GM19324 (cell line): ENCODE measurements at regions not wholly inside any gene's neighbourhood (a gene's known extent, or its start where the extent isn't known, plus 50 kb on each side); places are given as distances from the start of the nearest gene placed in this dataset.

Experiments
- ATAC-seq: cut with Tn5 transposase; IDR thresholded peaks from one replicate; pipeline ENCODE4 v1.9.1; 2021; ENCODE audit warnings: mild to moderate bottlenecking, moderate library complexity; ENCODE audit not compliant: unreplicated experiment, low FRiP score

DNA sequence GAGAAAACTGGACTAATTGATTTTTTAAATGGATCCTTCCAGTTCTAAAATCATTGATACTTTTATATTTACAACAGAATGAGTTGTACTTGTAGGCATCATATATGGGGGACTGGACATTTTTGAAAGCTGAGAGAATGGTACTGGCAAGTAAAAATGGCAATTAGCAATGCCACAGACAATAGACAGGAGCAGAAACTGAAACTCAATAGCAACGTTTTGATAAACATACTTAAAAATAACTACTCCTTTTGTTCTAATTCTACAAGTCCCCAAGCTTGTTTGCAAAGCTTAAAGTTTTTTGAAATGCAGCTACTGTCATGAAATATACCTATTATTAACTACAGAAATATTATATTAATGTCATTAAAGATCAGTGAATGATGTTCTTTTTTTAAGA lies 52.8 kb upstream of the FBXL7 start:
- ATAC-seq: no peak

DNA sequence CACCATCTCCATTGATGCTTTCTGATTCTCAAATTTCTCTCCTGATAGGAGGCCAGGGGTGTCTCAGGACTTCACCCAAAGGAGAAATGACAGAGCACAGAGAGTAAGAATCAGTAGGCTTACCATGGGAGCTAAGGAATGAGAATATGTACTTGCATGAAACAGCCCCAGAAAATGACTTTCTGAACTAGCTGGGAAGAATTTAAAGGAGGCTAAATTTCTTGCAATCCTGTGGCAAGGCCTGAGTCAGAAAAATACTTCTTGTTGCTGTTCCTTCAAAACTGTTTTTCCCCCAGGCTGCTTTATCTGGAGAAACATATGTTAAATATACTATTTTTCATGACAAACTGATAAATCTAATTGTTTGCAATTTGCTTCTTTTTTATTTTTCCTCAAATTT lies 53.4 kb upstream of the FBXL7 start:
- ATAC-seq: no peak

DNA sequence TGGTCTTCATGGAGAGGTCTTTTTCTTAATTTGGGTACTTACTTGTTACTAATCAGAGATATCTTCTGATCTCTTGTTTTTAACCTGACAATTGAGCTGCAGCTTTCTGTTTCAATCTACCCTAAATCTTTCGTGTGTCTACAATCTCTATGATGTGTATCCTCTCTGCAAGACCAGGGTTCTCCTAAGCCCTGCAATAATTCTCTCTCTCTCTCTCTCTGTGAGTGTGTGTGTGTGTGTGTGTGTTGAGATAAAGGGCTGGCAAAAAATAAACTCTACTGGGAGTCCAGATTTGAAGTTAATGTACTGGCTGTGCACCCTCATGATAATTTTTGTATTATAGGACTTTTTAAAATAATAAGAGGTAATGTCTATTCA lies 57.8 kb upstream of the FBXL7 start:
- ATAC-seq: no peak

DNA sequence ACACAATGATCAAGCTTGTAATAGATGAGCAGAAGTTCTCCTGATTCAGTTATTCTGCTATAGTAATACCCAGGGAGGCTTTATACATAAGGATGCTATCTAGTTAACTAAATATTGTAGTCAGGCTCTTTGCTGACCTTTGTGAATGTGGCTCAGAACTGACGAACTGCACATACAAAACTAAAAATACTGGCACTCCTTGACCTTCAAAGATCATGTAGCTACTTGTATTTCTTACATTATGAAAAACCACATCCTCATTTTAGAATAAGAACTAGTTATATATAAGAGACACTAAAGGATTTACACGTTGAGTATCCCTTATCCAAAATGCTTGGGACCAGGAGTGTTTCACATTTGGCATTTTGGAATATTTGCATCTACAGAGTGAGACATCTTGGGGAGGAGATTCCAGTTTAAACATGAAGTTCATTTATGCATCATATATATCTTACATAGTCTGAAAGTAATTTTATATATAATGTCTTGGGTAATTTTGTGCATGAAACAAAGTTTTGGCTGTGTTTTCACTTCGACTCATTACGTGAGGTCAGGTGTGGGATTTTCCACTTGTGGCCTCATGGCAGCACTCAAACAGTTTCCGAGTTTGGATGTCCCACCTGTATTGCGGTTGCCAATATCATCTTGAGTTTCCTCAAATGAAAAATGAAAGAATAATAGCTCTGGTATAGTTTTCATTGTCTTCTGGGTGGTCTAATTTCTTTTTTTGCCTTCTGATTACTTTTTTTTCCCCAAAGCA lies 58.4 kb upstream of the FBXL7 start:
- ATAC-seq: no peak

DNA sequence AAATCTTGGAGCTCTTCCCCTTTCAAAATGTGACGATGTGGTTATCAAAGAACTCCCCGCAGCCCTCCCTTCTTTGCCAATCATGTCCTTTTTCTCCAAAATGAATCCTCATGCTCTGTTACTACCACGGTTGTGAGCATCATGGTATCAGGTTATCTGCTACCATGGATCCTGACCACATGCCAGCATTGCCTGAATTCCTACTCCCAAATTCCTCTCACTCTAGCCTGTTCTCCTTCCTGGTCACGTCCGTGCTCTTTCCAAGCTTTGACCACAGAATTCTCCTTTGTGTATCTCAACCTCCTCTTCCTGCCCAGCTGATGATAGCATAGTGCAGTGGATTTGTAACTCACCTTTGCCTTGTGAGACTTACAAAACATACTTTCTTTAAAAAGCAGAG lies 59.5 kb upstream of the FBXL7 start:
- ATAC-seq: no peak

DNA sequence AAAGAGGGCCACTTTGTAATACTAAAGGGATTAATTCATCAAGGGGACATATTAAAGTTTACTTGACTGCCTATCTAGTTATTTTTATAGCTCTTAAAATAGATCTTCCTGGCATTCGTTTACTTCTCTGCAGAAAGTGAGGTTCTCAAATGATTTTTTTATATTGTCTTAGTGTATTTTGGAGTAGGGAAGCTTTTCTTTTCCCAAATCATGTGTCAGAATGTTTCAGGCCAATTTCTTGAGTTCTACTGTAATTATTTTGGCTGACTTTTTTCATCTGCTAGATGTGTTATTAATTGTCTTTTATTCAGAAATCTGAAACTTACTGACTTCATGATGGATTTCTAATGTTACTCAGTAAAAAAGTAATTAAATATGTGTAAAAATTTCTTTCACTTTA lies 60.2 kb upstream of the FBXL7 start:
- no peak for ATAC-seq

DNA sequence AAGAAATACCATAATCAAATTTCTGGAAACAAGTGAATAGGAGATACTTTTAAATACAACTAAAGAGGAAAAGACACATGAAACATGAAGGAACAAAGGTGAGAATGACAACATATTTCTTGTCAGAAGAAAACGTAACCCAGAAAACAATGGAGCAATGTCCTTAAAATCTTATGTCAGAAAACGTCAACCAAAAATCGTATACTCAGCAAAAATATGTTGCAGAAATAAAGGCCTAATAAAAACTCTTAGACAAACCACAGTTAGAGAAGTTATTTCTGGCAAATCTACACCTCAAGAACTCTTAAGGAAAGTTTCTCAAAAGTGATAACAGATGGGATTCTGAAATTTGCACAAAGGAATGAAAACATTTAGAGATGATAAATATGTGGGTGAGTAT lies 66.3 kb upstream of the FBXL7 start:
- no peak for ATAC-seq

DNA sequence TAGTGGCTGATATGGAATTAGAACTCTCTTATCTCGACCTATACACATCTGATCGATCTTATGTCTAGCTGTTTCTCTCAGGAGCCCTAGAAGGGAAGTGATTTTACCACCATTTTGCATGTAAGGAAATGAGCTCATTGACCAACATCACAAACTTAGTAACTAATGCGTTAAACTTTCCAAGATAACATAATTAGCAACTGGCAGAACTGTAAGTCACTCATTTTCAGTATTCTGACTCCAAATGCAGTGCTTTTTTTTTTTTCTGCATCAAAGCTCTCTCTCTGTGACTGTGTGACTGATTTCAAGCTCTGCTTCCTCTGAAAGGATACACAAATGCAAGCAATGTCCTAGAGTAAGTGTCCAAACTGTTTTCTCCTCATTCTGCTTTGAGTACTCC lies 68.1 kb upstream of the FBXL7 start:
- ATAC-seq: no peak

DNA sequence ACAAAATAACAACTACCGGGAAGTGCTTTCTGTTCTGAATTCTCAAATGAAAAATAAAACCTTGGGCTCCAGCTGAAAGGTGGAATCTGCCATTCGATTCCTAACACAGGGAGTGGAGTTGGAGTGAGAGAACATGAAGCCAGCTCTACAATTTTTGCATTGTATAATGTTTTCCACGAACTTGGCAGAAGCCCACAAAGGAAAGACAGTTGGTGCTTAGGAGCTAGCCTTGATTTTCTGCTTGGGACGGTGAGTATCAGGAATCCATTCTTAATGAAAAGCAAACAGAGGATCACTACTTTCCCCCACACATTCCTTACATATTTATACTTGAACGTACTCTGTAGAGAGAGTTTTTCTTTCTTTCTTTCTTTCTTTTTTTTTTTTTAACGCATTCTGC lies 74.2 kb upstream of the FBXL7 start:
- ATAC-seq: no peak

DNA sequence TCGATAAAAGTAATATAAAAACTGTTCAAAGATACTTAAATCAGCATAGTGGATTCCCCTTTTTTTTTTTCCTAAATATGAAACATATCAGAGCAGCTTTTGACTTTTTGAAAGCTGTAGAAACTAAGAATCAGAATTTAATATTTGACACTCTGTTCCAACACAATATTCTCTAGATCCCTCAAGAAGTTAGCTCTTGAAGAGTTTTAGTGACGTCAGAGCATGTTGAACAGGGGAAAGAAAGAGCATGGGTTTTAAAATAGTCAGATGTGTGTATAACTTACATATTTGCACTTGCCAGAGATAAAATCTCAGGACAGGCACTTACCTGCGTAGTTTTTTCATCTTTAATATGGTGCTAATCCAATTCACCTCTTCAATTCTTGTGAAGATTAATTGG lies 75.2 kb upstream of the FBXL7 start:
- no peak for ATAC-seq

DNA sequence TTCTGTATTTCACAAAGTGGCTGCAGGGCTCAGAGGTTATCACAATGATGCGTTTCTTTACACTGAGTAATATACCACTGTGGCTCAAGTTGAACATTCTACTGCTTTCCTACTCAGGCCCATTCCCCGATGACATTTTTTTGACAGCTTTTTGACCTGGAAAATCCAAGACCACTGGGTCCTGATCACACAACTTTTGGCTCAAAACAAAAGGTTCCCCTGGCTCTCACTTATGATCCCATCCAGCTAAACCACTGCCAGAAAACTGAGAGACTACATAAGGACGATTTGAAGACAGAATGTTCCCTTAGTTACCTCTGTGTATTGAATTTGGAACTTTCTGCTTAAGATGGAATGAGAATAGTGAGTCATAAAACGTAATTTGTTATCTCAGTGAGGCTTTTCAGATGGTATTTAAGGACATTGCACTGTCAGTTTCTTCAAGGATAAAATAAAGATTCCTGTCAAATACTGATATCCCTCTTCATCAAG lies 78.0 kb upstream of the FBXL7 start:
- no peak for ATAC-seq

DNA sequence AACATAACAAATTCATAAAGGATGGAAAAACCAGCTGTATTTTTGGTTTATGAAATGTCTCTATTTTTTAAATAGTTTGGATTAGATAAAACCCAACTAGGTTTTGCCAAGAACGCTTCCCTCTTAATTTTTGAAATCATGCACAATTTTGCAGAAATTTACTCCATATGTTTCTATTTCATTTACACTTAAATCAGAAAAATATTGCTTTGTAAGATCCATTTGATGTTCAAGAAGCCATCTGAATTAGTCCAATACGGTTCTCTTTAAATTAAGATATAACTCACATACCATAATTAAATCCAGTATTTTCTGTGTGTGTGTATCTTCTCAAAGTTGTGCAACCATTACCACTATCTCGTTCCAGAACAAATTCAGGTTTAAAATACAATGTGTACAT lies 78.6 kb upstream of the FBXL7 start:
- ATAC-seq: no peak

DNA sequence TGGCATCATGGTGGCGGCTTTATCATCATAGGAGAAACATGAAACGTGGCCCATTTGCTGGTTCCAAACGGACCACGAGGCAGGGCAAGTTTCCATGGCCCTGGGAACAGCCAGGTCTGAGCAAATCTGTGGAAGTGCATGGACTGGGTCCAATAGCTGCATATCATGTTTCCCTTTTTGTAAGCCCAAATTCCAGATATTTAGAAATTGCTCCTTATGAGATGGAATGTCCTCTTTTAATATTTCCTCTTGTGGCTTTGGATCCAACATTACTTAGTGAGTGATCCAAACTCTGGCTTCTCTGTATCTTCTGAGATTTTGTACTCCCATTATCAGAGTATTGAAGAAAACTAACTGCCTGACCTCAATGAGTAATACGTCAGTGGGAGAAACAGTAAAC lies 79.8 kb upstream of the FBXL7 start:
- no peak for ATAC-seq

DNA sequence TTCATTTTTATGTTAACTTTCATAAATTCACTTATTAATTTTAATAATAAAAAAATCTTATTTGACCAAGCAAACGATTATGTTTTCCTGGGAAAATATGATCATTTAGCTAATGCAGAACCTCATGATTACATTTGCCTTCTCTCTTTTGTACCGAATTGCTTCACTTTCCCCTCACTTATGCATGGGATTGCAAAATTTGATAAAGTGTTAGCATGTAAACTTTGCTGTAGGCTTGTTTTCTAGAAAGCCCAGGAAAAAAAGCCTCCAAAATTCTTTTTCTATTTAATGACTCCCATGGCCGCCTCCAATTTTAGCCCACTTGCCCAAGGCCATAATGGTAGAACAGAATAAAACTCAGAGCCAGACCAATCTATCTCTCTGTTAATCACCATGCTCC lies 82.8 kb upstream of the FBXL7 start:
- ATAC-seq: no peak

DNA sequence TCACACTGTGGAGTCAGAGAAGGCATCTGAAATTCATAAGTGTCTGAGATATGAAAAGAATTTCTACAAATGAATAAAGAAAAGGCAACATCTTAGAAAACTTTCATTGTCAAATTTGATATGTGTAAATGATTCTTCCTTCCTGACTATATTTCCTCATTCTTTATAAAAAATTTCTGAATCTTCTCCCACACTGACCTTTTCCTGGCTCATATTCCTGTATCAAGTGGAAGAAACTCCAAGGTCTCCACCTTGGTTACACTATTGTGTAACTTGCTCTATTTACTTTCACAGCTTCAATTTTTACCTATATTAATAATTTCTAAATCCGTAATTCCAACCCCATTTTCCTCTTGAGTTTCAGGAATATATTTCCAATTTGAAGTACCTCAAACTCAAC lies 93.5 kb upstream of the FBXL7 start:
- ATAC-seq: no peak

DNA sequence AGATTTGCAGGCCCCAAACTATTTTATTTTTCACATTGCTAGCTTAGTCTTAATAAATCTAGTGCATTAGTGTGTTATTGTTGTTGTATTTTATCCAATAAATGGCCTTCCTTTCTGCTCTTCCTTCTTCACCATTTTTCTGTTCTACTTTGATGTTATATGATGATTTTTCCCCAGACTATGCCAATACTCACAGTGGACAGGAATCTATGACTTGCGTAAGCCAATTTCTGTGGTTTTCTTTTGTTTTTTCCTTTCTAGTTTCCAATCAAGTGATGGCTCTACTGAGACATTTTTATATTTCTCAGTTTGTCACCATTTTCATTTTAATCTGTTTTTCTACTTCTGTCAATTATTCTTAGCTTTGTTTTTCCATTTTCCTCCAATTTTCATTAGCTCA lies 106.8 kb upstream of the FBXL7 start:
- no peak for ATAC-seq

DNA sequence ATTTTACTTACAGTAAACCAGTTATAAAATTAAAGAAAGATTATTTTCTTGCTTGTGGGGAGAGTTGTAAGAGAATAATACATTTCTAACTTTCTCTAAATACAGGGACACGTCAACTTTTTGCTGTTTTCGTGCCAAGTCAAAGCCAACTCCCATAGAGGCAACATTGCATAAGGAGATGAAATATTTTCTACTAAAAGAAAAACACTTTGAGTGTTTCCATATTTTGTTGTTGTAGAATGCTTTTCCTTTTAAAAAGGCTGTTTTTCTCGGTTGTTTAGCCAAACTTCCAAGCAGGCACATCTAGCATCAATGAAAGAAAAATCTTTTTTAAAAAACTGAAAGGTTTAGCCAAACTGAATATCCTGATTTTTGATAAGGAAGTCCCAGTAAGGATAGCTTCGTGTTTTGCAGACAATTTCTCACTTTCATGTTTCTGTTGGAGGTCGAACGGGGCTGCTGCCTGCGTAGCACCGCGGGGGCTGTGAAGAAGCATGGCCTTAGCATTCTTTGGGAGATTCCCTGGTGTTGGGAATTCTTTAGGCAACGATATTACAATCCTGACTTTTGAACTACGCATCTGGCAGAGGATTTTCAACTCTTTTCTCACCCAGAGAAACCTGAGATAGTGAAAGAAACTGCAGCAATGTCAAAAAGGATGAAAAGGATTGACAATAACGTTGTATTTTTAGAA lies 108.1 kb upstream of the FBXL7 start:
- ATAC-seq: no peak

DNA sequence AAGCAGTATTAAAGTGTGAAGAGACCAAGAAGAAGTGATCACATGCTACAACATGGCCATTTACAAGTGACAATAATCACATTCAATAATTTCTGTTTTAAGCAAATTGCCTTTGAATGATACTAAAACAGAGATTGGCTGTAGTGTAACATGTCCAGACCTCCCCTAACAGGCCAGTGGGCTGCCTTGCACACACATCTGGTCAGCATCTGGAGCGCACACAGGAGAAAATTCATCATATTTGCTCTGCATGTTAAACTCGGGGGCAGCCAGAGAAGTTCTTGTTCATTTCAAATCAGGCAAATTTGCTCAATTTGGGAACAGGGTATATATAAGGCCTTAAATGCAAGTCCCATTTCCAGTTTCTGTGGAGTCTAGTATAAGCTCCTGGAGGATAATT lies 111.1 kb upstream of the FBXL7 start:
- ATAC-seq: no peak

DNA sequence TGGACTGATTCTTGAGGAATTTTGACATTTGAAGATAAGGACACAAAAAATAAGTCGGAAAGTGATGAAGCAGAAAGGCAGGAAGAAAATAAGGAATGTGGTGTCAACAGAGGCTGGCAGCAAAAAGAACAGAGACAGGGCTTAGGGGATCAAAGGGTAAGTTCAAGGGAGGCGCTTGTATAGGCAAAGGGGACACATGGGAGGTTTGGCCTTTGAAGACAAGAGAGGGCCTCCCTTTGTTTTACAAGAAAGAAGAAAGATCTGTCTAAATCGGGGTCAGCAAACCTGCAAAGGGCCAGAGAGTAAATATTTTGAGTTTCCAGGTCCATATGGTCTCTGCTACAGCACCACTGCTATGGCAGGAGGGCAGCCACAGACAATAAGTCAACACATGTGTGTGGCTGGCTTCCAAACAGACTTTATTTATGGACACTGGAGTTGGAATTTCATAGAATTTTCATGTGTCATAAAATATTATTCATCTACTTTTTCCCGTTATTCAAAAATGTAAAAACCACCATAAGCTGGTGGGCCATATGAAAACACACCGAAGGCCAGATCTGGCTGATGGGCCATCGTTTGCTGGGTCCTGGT lies 112.0 kb upstream of the FBXL7 start:
- ATAC-seq: no peak

DNA sequence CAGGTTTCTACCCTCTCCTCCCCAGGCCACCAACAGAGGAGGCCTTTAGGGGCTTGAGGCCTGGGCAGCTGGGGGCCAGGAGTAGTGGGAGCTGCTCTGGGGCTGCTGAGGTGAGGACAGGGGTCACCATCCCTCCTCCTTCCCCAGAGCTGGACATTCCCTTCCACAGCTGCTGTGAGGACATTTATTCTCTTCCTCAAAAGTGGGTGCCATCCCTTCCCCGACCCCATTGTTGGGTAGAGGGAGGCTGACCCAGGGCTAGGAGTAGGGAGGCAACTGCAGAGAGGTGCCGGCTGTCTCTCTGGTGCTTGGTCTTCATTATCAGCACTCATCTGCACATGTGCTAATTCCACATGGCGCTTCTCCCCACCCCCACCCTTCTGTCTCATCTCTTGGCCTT lies 113.9 kb upstream of the FBXL7 start:
- ATAC-seq: no peak

DNA sequence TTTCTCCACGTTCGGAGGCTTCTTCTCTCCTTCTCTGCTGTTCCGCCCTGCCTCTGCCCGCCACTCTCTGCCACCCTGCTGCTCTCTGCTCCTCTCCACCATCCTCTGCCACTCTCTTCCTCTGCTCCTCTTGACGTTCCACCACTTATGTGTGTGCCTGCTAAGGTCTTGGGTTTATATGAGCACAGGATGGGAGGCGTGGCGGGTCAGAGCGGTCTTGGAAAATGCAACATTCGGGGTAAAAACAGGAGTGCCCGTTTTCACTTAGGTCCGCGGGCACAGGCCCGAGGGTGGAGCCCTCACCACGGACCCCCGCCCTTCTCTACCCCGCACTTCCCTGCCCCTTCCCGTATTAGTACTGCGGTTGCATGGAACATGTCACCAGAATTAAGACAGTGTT lies 114.4 kb upstream of the FBXL7 start:
- no peak for ATAC-seq

DNA sequence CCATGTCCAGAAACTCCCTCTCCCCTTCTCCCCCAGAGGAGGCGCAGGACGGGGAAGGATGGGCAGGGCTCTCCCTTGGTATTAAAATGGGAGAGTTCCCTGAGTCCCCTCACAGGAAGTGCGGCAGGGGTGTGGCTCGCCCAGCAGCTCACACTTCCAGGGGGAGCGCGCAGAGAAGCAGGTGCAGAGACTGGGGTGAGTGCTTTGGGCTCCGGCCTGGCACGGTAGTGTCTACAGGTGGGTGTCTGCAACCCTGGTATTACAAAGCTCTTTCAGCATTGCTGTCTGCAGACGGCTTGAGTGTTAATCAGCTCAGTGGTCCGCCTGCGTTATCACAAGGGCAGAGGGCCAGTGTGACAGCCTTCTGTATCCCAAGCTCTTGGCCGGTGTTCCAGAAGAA lies 114.9 kb upstream of the FBXL7 start:
- no peak for ATAC-seq
